HuH-7 (cell line): ENCODE measurements at regions not wholly inside any gene's neighbourhood (a gene's known extent, or its start where the extent isn't known, plus 50 kb on each side); places are given as distances from the start of the nearest gene placed in this dataset.

ENCODE experiments used
- DNase-seq: peaks from one replicate; pipeline ENCODE4 v3.0.0; 2011; ENCODE audit warnings: low spot score

GRCh38 chr7:89926194-89926593 lies 228.1 kb upstream of the STEAP1 start:
- DNase-seq: no peak

- no peak for DNase-seq
Observed at GRCh38 chr7:89926701-89927100, 227.6 kb upstream of the STEAP1 start.

- DNase-seq: no peak
Observed at GRCh38 chr7:89927762-89928161, 226.5 kb upstream of the STEAP1 start.

GRCh38 chr7:89928451-89928850 lies 225.8 kb upstream of the STEAP1 start:
- DNase-seq: no peak

GRCh38 chr7:89934101-89934500 lies 220.2 kb upstream of the STEAP1 start:
- no peak for DNase-seq

- no peak for DNase-seq
Observed at GRCh38 chr7:89943525-89944050, 210.7 kb upstream of the STEAP1 start.

GRCh38 chr7:89958525-89959068 lies 195.7 kb upstream of the STEAP1 start:
- no peak for DNase-seq

GRCh38 chr7:89966067-89966664 lies 188.1 kb upstream of the STEAP1 start:
- DNase-seq: no peak

- no peak for DNase-seq
Observed at GRCh38 chr7:89975577-89975976, 178.7 kb upstream of the STEAP1 start.

GRCh38 chr7:89987665-89988064 lies 166.6 kb upstream of the STEAP1 start:
- no peak for DNase-seq

GRCh38 chr7:89988074-89988473 lies 166.2 kb upstream of the STEAP1 start:
- no peak for DNase-seq

GRCh38 chr7:89989454-89989853 lies 164.8 kb upstream of the STEAP1 start:
- no peak for DNase-seq

- no peak for DNase-seq
Observed at GRCh38 chr7:89994483-89994882, 159.8 kb upstream of the STEAP1 start.

- DNase-seq: no peak
Observed at GRCh38 chr7:89998554-89998953, 155.7 kb upstream of the STEAP1 start.

GRCh38 chr7:90005836-90006235 lies 148.4 kb upstream of the STEAP1 start:
- no peak for DNase-seq

- no peak for DNase-seq
Observed at GRCh38 chr7:90007001-90007654, 147.1 kb upstream of the STEAP1 start.

GRCh38 chr7:90007831-90008230 lies 146.4 kb upstream of the STEAP1 start:
- no peak for DNase-seq

GRCh38 chr7:90022213-90022612 lies 132.1 kb upstream of the STEAP1 start:
- no peak for DNase-seq

GRCh38 chr7:90025771-90026170 lies 128.5 kb upstream of the STEAP1 start:
- DNase-seq: no peak

- no peak for DNase-seq
Observed at GRCh38 chr7:90033850-90034249, 120.4 kb upstream of the STEAP1 start.

- DNase-seq: no peak
Observed at GRCh38 chr7:90053094-90053493, 101.2 kb upstream of the STEAP1 start.

GRCh38 chr7:90061077-90061476 lies 93.2 kb upstream of the STEAP1 start:
- no peak for DNase-seq

- DNase-seq: no peak
Observed at GRCh38 chr7:90064370-90064769, 89.9 kb upstream of the STEAP1 start.

- no peak for DNase-seq
Observed at GRCh38 chr7:90067171-90067570, 87.1 kb upstream of the STEAP1 start.
